ENCODE measurements at regions not wholly inside any gene's neighbourhood (a gene's known extent, or its start where the extent isn't known, plus 50 kb on each side); places are given as distances from the start of the nearest gene placed in this dataset.

- no peak for TF ChIP-seq CTCF (IDR thresholded peaks at IDR 0.05)
- TF ChIP-seq POLR2A (IDR thresholded peaks at IDR 0.05) = no peak
Measured at GRCh38 chr7:16045296-16045695, 358.8 kb upstream of the MEOX2 start.
